ENCODE measurements at regions not wholly inside any gene's neighbourhood (a gene's known extent, or its start where the extent isn't known, plus 50 kb on each side); places are given as distances from the start of the nearest gene placed in this dataset.
"Not testable (repeated sequence)": the region's sequence is repeated elsewhere in the genome, so short reads cannot be mapped to it uniquely, and the experiment has no call there.

DNA sequence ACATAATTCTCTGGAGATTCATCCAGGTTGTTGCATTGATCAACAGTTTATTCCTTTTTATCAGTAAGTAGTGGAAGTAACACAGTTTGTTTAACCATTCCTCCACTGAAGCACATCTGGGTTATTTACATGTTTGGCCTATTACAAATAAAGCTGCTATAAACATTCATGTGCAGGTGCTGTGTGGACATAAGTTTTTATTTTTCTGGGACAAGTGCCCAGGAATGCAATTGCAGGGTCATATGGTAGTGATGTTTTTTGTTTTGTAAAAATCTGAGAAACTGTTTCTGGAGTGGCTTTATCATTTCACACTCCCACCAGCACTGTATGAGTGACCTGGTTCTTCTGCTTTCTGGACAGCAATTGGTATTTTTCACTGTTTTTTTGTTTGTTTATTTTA, 505.4 kb downstream of the CCER1 start:
- H3K27ac ChIP-seq, result no peak overlapping the region
- H3K27me3 ChIP-seq (replicated peaks in 1 of 7), result no peaks in the 10 kb centered on the region
- no peak for TF ChIP-seq POLR2AphosphoS5 (IDR thresholded peaks at IDR 0.05)
- no peak for TF ChIP-seq POLR2A (IDR thresholded peaks at IDR 0.05)
- no peak for TF ChIP-seq CTCF (IDR thresholded peaks at IDR 0.05 in 8 of 11, conservative IDR thresholded peaks at IDR 0.05 in 3 of 11)
- H3K4me3 ChIP-seq, result no peak overlapping the region
- intact Hi-C loops (cut with DNase I; ENCODE audit: low total_unique reads), result no loop called here
- peaks cover 0 to 37% (median 13%) of the 10 kb centered on the region in 8 donors for H3K9me3 ChIP-seq
- H3K36me3 ChIP-seq, result no peaks in the 10 kb centered on the region
- H3K4me1 ChIP-seq, result no peaks in the 10 kb centered on the region
- no peak for DNase-seq

DNA sequence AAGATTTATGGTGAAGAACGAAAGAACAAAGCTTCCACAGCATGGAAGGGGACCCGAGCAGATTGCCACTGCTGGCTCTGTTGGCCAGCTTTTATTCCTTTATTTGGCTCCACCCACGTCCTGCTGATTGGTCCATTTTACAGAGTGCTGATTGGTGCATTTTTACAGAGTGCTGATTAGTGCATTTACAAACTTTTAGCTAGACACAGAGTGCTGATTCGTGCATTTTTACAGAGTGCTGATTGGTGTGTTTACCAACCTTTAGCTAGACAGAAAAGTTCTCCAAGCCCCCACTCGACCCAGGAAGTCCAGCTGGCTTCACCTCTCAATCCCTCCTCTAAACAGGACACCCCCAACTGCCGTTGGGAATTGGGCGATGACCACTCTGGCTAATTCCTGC, 511.5 kb downstream of the CCER1 start:
- H3K4me3 ChIP-seq; H3K36me3 ChIP-seq; DNase-seq; intact Hi-C loops (cut with DNase I; ENCODE audit: low total_unique reads); H3K27me3 ChIP-seq (replicated peaks in 1 of 7); H3K27ac ChIP-seq; H3K4me1 ChIP-seq: not testable (repeated sequence)
- H3K9me3 ChIP-seq, result peaks cover 0 to 63% (median 30%) of the 10 kb centered on the region in 8 donors
- 62 to 76% (median 70%) methylated on average over 7 of the region's 7 CpGs for WGBS, 5 donors

- Histone ChIP-seq H3K27me3 (replicated peaks in 1 of 7) (no peaks in the 10 kb centered on the region), H3K27ac (no peak overlapping the region), H3K9me3 (peaks cover 0 to 49% (median 17%) of the 10 kb centered on the region in 8 donors), H3K36me3 (no peaks in the 10 kb centered on the region), H3K4me3 (no peak overlapping the region), H3K4me1 (no peaks in the 10 kb centered on the region)
- DNase-seq, result no peak
- intact Hi-C loops (cut with DNase I; ENCODE audit: low total_unique reads), result no loop called here
- TF ChIP-seq POLR2AphosphoS5 (IDR thresholded peaks at IDR 0.05), result no peak
- no peak for TF ChIP-seq CTCF (IDR thresholded peaks at IDR 0.05 in 8 of 11, conservative IDR thresholded peaks at IDR 0.05 in 3 of 11)
- no peak for TF ChIP-seq POLR2A (IDR thresholded peaks at IDR 0.05)
- 69 to 88% (median 75%) methylated on average over 1 of the region's 1 CpG for WGBS, 5 donors
Measured at GRCh38 chr12:90441431-90441830, 513.5 kb downstream of the CCER1 start.

DNA sequence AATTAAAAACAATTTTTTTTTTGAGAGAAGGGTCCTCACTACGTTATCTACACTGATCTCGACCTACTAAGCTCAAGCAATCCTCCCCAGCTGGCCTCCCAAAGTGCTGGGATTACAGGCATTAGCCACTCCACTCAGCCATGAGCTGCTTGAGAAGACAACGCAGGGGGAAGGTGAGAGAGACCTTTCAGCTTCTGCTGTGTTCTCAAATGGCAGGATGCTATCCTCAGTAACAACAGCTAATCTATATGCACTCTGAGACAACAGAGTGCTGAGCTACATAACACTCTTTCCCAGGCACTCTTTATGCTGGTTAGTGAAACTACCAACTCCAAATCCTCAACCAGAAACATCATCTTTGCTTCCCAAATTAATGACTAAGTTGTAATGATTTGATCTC, 526.1 kb downstream of the CCER1 start:
- TF ChIP-seq POLR2AphosphoS5 (IDR thresholded peaks at IDR 0.05) (no peak), CTCF (IDR thresholded peaks at IDR 0.05 in 8 of 11, conservative IDR thresholded peaks at IDR 0.05 in 3 of 11) (no peak), POLR2A (IDR thresholded peaks at IDR 0.05) (no peak)
- intact Hi-C loops (cut with DNase I; ENCODE audit: low total_unique reads), result no loop called here
- H3K27me3 ChIP-seq (replicated peaks in 1 of 7), result no peaks in the 10 kb centered on the region
- H3K4me1 ChIP-seq, result no peaks in the 10 kb centered on the region
- WGBS, 5 donors, result 54 to 69% (median 67%) methylated on average over 3 of the region's 3 CpGs
- H3K4me3 ChIP-seq, result no peak overlapping the region
- H3K36me3 ChIP-seq, result no peaks in the 10 kb centered on the region
- no peak overlapping the region for H3K27ac ChIP-seq
- peaks cover 0 to 7% (median 2%) of the 10 kb centered on the region in 8 donors for H3K9me3 ChIP-seq
- DNase-seq, result no peak

DNA sequence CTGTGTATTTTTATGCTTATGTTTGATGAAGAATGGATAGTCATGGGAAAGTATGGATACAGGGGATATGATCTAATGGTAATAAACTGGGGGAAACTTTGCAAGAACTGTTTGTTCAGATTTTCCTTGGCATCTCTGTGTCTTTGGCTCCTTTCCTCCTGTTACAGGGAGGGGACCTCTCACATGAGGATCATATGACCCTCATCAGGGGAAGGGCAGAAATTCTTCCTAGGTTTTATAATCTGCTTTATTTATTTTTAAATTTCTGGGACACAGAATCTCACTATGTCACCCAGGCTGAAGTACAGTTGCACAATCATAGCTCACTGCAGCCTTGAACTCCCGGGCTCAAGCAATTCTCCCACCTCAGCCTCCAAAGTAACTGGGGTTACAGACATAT, 526.5 kb downstream of the CCER1 start:
- intact Hi-C loops (cut with DNase I; ENCODE audit: low total_unique reads), result no loop called here
- DNase-seq, result no peak
- Histone ChIP-seq H3K9me3 (peaks cover 0 to 2% (median 0%) of the 10 kb centered on the region in 8 donors), H3K27me3 (replicated peaks in 1 of 7) (no peaks in the 10 kb centered on the region), H3K36me3 (no peaks in the 10 kb centered on the region), H3K27ac (no peak overlapping the region), H3K4me1 (no peaks in the 10 kb centered on the region), H3K4me3 (no peak overlapping the region)
- TF ChIP-seq CTCF (IDR thresholded peaks at IDR 0.05 in 8 of 11, conservative IDR thresholded peaks at IDR 0.05 in 3 of 11) (no peak), POLR2AphosphoS5 (IDR thresholded peaks at IDR 0.05) (no peak), POLR2A (IDR thresholded peaks at IDR 0.05) (no peak)
- WGBS, 5 donors, result 85 to 100% (median 88%) methylated on average over 1 of the region's 1 CpG

Data from spleen (tissue), 11 donors.